Fibroblast of lung (primary cell): ENCODE measurements at regions not wholly inside any gene's neighbourhood (a gene's known extent, or its start where the extent isn't known, plus 50 kb on each side); places are given as distances from the start of the nearest gene placed in this dataset.

ENCODE experiments used
- DNase-seq, 2 donors: peaks; one replicate each; pipeline versions ENCODE4 v3.0.0 to v3.0.0-alpha.2; 2010; ENCODE audit warnings: low read depth in 2 of 2
- H2AFZ ChIP-seq: 2 replicates; pipeline ENCODE4 v1.5.1; 2012; ENCODE audit warnings: low read length, control low read depth, inconsistent platforms
- H3K27ac ChIP-seq: 2 replicates; pipeline ENCODE4 v1.5.1; 2011; ENCODE audit warnings: low read length, control low read depth; ENCODE audit not compliant: insufficient read depth
- H3K27me3 ChIP-seq: 2 replicates; pipeline ENCODE4 v1.5.1; 2011; ENCODE audit warnings: mild to moderate bottlenecking, low read length; ENCODE audit not compliant: control insufficient read depth, insufficient read depth
- H3K36me3 ChIP-seq: 2 replicates; pipeline ENCODE4 v1.5.1; 2011; ENCODE audit warnings: low read length; ENCODE audit not compliant: control insufficient read depth, insufficient read depth
- H3K4me1 ChIP-seq: 2 replicates; pipeline ENCODE4 v1.5.1; 2011; ENCODE audit warnings: low read length; ENCODE audit not compliant: control insufficient read depth, insufficient read depth; ENCODE audit errors: extremely low read depth
- H3K4me2 ChIP-seq: 2 replicates; pipeline ENCODE4 v1.5.1; 2011; ENCODE audit warnings: low read length, control low read depth; ENCODE audit not compliant: insufficient read depth; ENCODE audit errors: extremely low read depth
- H3K4me3 ChIP-seq, 4 experiments: fragments of 200-600 bp in 1 of 4; sonication (generic) in 1 of 4; replicated peaks in 1 of 4; 2 replicates each; pipeline ENCODE4 v1.5.1; 2011 to 2016; ENCODE audit warnings: low read length in 4 of 4, low read depth in 3 of 4, mild to moderate bottlenecking in 3 of 4, control low read depth in 2 of 4, inconsistent platforms in 1 of 4, mixed read lengths in 1 of 4; ENCODE audit not compliant: insufficient read depth in 1 of 4; ENCODE audit errors: control extremely low read depth in 1 of 4
- H3K79me2 ChIP-seq: 2 replicates; pipeline ENCODE4 v1.5.1; 2012; ENCODE audit warnings: mild to moderate bottlenecking, low read length, inconsistent platforms; ENCODE audit not compliant: control insufficient read depth, insufficient read depth
- H3K9ac ChIP-seq: 2 replicates; pipeline ENCODE4 v1.5.1; 2011; ENCODE audit warnings: mild to moderate bottlenecking, low read length, control low read depth; ENCODE audit not compliant: insufficient read depth
- H3K9me3 ChIP-seq: 2 replicates; pipeline ENCODE4 v1.5.1; 2012; ENCODE audit warnings: low read depth, low read length; ENCODE audit not compliant: control insufficient read depth, insufficient read depth
- H4K20me1 ChIP-seq: 2 replicates; pipeline ENCODE4 v1.5.1; 2011; ENCODE audit warnings: low read length; ENCODE audit not compliant: control insufficient read depth, insufficient read depth; ENCODE audit errors: extremely low read depth
- CTCF ChIP-seq, 2 donors: IDR thresholded peaks in 1 of 2; conservative IDR thresholded peaks in 1 of 2; 1 replicate in 1 of 2; 2 replicates in 1 of 2; pipeline ENCODE4 v1.5.1; 2011 to 2012; ENCODE audit warnings: low read length in 2 of 2, control low read depth in 1 of 2, inconsistent platforms in 1 of 2, low read depth in 1 of 2, mild to moderate bottlenecking in 1 of 2
- EZH2 ChIP-seq: IDR thresholded peaks from 2 replicates; pipeline ENCODE4 v1.5.1; 2012; ENCODE audit warnings: low read length, control low read depth, mild to moderate bottlenecking; ENCODE audit errors: missing control alignments

- Histone ChIP-seq H3K9me3 (no peaks in the 10 kb centered on the region), H3K36me3 (no peaks in the 10 kb centered on the region), H3K4me2 (no peak overlapping the region), H2AFZ (no peak overlapping the region), H3K4me1 (peaks cover 6% of the 10 kb centered on the region), H3K27me3 (no peaks in the 10 kb centered on the region), H3K4me3 (no peak overlapping the region), H4K20me1 (no peaks in the 10 kb centered on the region), H3K9ac (no peak overlapping the region), H3K27ac (no peak overlapping the region), H3K79me2 (no peaks in the 10 kb centered on the region)
- TF ChIP-seq CTCF (conservative IDR thresholded peaks at IDR 0.05 in 1 of 2, IDR thresholded peaks at IDR 0.05 in 1 of 2; ENCODE audit: low read depth in 1 of 2, low read length in 2 of 2) (no peak), EZH2 (no peak)
- no peak for DNase-seq
These were observed 50.0 kb upstream of the TMEM178A start for GRCh38 chr2:39615675-39616074.
